HCT116 (cell line): ENCODE measurements at regions not wholly inside any gene's neighbourhood (a gene's known extent, or its start where the extent isn't known, plus 50 kb on each side); places are given as distances from the start of the nearest gene placed in this dataset.

Source experiments
- ATAC-seq: fragments of 200-7000 bp; cut with Tn5 transposase; 2 replicates; pipeline ENCODE4 v1.9.1; 2020; ENCODE audit warnings: mild to moderate bottlenecking, moderate library complexity
- BruUV-seq: library from RNA; stranded (reverse); fragments of 400-500 nt; replicated peaks from 2 replicates; lab custom pipeline; 2021; lab: Mats Ljungman, UMichigan
- CTCF ChIA-PET: fragments of 300-600 bp; sonication (Branson Sonifier 250); formaldehyde crosslinking; loops from one replicate; lab custom pipeline; 2021; ENCODE audit warnings: antibody characterized with exemption; lab: Charles Lee
- POLR2A ChIA-PET: fragments of 300-600, 350-600 bp; sonication (Branson Sonifier 250); formaldehyde crosslinking; loops from one replicate; lab custom pipeline; 2021; ENCODE audit warnings: antibody characterized with exemption; lab: Charles Lee
- RAD21 ChIA-PET, 2 experiments: fragments of 300-600 bp; sonication (Branson Sonifier 250); formaldehyde crosslinking; loops; one replicate each; lab custom pipeline; 2023; ENCODE audit warnings: low total read pairs in 2 of 2; ENCODE audit not compliant: uncharacterized antibody in 2 of 2, unreplicated experiment in 2 of 2, low non-redundant PET in 1 of 2; lab: Charles Lee
- DNase-seq: peaks from one replicate; pipeline ENCODE4 v3.0.0-alpha.2; 2010; ENCODE audit warnings: low read depth, low spot score
- H2AFZ ChIP-seq: fragments of 200-600 bp; shearing (Covaris generic), sonication (generic); 2 replicates; pipeline ENCODE4 v1.6.1; 2017; ENCODE audit warnings: low read depth, mixed run types, mixed read lengths, antibody characterized with exemption, low read length; ENCODE audit not compliant: poor library complexity, severe bottlenecking
- H3K27ac ChIP-seq: 2 replicates; pipeline ENCODE4 v1.5.1; 2012; ENCODE audit warnings: low read depth, low read length
- H3K27me3 ChIP-seq: fragments of 200-600 bp; sonication (generic); 2 replicates; pipeline ENCODE4 v1.6.1; 2016; ENCODE audit warnings: mixed run types, low read length, mixed read lengths; ENCODE audit not compliant: insufficient read depth
- H3K36me3 ChIP-seq, 2 experiments: fragments of 200-500 bp in 1 of 2; fragments of 200-600 bp in 1 of 2; sonication (Bioruptor generic) in 1 of 2; sonication (generic) in 1 of 2; 2 replicates each; pipeline versions ENCODE4 v1.5.1 to v1.6.1; 2014 to 2016; ENCODE audit warnings: low read length in 2 of 2, inconsistent platforms in 1 of 2, mixed read lengths in 1 of 2, mixed run types in 1 of 2; ENCODE audit not compliant: insufficient read depth in 2 of 2, control insufficient read depth in 1 of 2
- H3K4me1 ChIP-seq, 2 experiments: fragments of 200-600 bp in 1 of 2; sonication (generic) in 1 of 2; 2 replicates each; pipeline versions ENCODE4 v1.5.1 to v1.6.1; 2012 to 2017; ENCODE audit warnings: low read length in 2 of 2, inconsistent platforms in 1 of 2, mild to moderate bottlenecking in 1 of 2, mixed read lengths in 1 of 2, mixed run types in 1 of 2, moderate library complexity in 1 of 2; ENCODE audit not compliant: insufficient read depth in 2 of 2, control insufficient read depth in 1 of 2
- H3K4me2 ChIP-seq: fragments of 200-600 bp; sonication (generic); 2 replicates; pipeline ENCODE4 v1.6.1; 2017; ENCODE audit warnings: mixed run types, low read length, mixed read lengths
- H3K4me3 ChIP-seq, 2 experiments: fragments of 200-600 bp in 1 of 2; sonication (generic) in 1 of 2; replicated peaks in 1 of 2; 2 replicates each; pipeline ENCODE4 v1.5.1; 2011 to 2016; ENCODE audit warnings: low read length in 2 of 2, control low read depth in 1 of 2, low read depth in 1 of 2, mild to moderate bottlenecking in 1 of 2, mixed read lengths in 1 of 2, mixed run types in 1 of 2
- H3K79me2 ChIP-seq: fragments of 200-600 bp; sonication (generic); 2 replicates; pipeline ENCODE4 v1.6.1; 2017; ENCODE audit warnings: mild to moderate bottlenecking, mixed run types, low read length, moderate library complexity, mixed read lengths; ENCODE audit not compliant: insufficient read depth
- H3K9ac ChIP-seq: fragments of 200-600 bp; sonication (generic); 2 replicates; pipeline ENCODE4 v1.6.1; 2016; ENCODE audit warnings: low read length, mixed read lengths
- H3K9me2 ChIP-seq: fragments of 200-600 bp; sonication (generic), shearing (Covaris generic); 2 replicates; pipeline ENCODE4 v1.6.1; 2017; ENCODE audit warnings: mixed run types, mild to moderate bottlenecking, moderate library complexity; ENCODE audit not compliant: insufficient read depth
- H3K9me3 ChIP-seq, 2 experiments: fragments of 200-500 bp in 1 of 2; fragments of 200-600 bp in 1 of 2; sonication (Bioruptor generic) in 1 of 2; sonication (generic) in 1 of 2; 2 replicates each; pipeline ENCODE4 v1.6.1; 2014 to 2017; ENCODE audit warnings: low read length in 2 of 2, mixed read lengths in 2 of 2, inconsistent platforms in 1 of 2, low read depth in 1 of 2, mild to moderate bottlenecking in 1 of 2, mixed run types in 1 of 2, moderate library complexity in 1 of 2; ENCODE audit not compliant: control insufficient read depth in 1 of 2, insufficient read depth in 1 of 2
- H4K20me1 ChIP-seq: fragments of 200-600 bp; sonication (generic), shearing (Covaris generic); 2 replicates; pipeline ENCODE4 v1.6.1; 2017; ENCODE audit warnings: mixed run types, mild to moderate bottlenecking, moderate library complexity; ENCODE audit not compliant: insufficient read depth
- ATF3 ChIP-seq: IDR thresholded peaks from 2 replicates; pipeline ENCODE4 v1.6.1; 2012
- CBX3 ChIP-seq: IDR thresholded peaks from 2 replicates; pipeline ENCODE4 v1.6.1; 2012; ENCODE audit warnings: low read depth
- CEBPB ChIP-seq: IDR thresholded peaks from 2 replicates; pipeline ENCODE4 v1.6.1; 2012; ENCODE audit warnings: low read depth
- EGR1 ChIP-seq: IDR thresholded peaks from 2 replicates; pipeline ENCODE4 v1.6.1; 2012; ENCODE audit warnings: low read depth
- ELF1 ChIP-seq: IDR thresholded peaks from 2 replicates; pipeline ENCODE4 v1.6.1; 2012; ENCODE audit warnings: low read depth, borderline replicate concordance
- EZH2phosphoT487 ChIP-seq: fragments of 200-600 bp; IDR thresholded peaks from 2 replicates; pipeline ENCODE4 v1.6.1; 2018; ENCODE audit warnings: antibody characterized with exemption, borderline replicate concordance
- FOSL1 ChIP-seq: IDR thresholded peaks from 2 replicates; pipeline ENCODE4 v1.6.1; 2012; ENCODE audit warnings: low read depth
- JUND ChIP-seq: IDR thresholded peaks from 2 replicates; pipeline ENCODE4 v1.6.1; 2012
- POLR2AphosphoS5 ChIP-seq: IDR thresholded peaks from 2 replicates; pipeline ENCODE4 v1.6.1; 2011; ENCODE audit warnings: mild to moderate bottlenecking, low read depth, low read length, moderate library complexity
- RAD21 ChIP-seq: IDR thresholded peaks from 2 replicates; pipeline ENCODE4 v1.6.1; 2012; ENCODE audit warnings: low read depth, mild to moderate bottlenecking
- REST ChIP-seq: IDR thresholded peaks from 2 replicates; pipeline ENCODE4 v1.6.1; 2012; ENCODE audit warnings: low read depth
- SIN3A ChIP-seq: IDR thresholded peaks from 2 replicates; pipeline ENCODE4 v1.6.1; 2012; ENCODE audit warnings: low read depth
- SP1 ChIP-seq: IDR thresholded peaks from 2 replicates; pipeline ENCODE4 v1.6.1; 2012; ENCODE audit warnings: low read depth
- ZBTB33 ChIP-seq: IDR thresholded peaks from 2 replicates; pipeline ENCODE4 v1.6.1; 2011; ENCODE audit warnings: mild to moderate bottlenecking, low read length, moderate library complexity; ENCODE audit not compliant: insufficient replicate concordance; ENCODE audit errors: extremely low read depth
- ZNF274 ChIP-seq: fragments of 200-500 bp; sonication (Bioruptor generic); IDR thresholded peaks from 2 replicates; pipeline ENCODE4 v1.6.1; 2014; ENCODE audit warnings: mild to moderate bottlenecking, low read depth, low read length, inconsistent platforms
- intact Hi-C: fragments of 100-400 bp; cut with micrococcal nuclease; formaldehyde crosslinking; loops from 2 replicates; pipeline ENCODE4 v1.10.0; 2022

GRCh38 chr22:22391543-22391942, 117.0 kb downstream of the ZNF280B start (continued):
- no peak for TF ChIP-seq REST
- TF ChIP-seq SP1: no peak
- no peak for TF ChIP-seq ZNF274

- H3K9me2 ChIP-seq: no peaks in the 10 kb centered on the region
- H3K79me2 ChIP-seq: no peaks in the 10 kb centered on the region
- no peaks in the 10 kb centered on the region for H3K36me3 ChIP-seq
- H3K27me3 ChIP-seq: peaks cover 8% of the 10 kb centered on the region; the same call in 1 of the 2 replicates
- no TSS peak for BruUV-seq
- H3K9ac ChIP-seq: no peak overlapping the region
- no peaks in the 10 kb centered on the region for H3K9me3 ChIP-seq
- RAD21 ChIA-PET: no interaction called here
- TF ChIP-seq EZH2phosphoT487 (no peak), FOSL1 (no peak), CEBPB (no peak), SIN3A (no peak), JUND (no peak), SP1 (no peak), RAD21 (no peak), EGR1 (no peak), ZBTB33 (no peak), ATF3 (no peak), CBX3 (no peak), ELF1 (no peak), POLR2AphosphoS5 (no peak)
- H3K4me3 ChIP-seq: no peak overlapping the region
- H3K4me2 ChIP-seq: no peak overlapping the region
- no peak overlapping the region for H2AFZ ChIP-seq
- POLR2A ChIA-PET: no interaction called here
- DNase-seq (no peak), ATAC-seq (no peak)
- intact Hi-C loops: no loop called here
- H3K4me1 ChIP-seq: peaks cover 5 to 7% of the 10 kb centered on the region in 2 experiments; a peak in 3 of 4 replicates
- no peak overlapping the region for H3K27ac ChIP-seq
- CTCF ChIA-PET: no interaction called here
- no peaks in the 10 kb centered on the region for H4K20me1 ChIP-seq
These were observed 116.4 kb downstream of the ZNF280B start for GRCh38 chr22:22392131-22392530.
